ENCODE measurements at regions not wholly inside any gene's neighbourhood (a gene's known extent, or its start where the extent isn't known, plus 50 kb on each side); places are given as distances from the start of the nearest gene placed in this dataset.

DNA sequence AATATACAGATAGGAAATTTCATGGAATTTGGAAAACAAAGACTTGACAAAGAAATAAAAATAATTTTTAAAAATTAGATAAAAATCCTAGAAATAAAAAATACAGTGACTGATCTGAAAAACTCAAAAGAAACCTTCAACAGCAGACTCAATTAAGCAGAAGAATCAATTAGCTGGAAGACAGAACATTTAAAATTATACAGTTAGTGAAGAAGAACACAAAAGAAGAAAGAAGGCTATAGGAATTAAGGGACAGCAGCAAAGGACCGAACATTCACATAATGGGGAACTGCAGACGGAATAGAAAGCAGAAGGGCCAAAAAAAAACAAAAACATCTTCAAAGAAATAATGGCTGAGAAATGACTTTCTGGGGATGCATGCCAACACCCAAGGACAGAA is 314.5 kb downstream of the CRPPA start:
- intact Hi-C loops (cut with DNase I): no loop called here
- no peak for DNase-seq
- Histone ChIP-seq H3K27me3 (ENCODE audit: control insufficient read depth, insufficient read depth, low read length) (no peaks in the 10 kb centered on the region), H3K9me3 (ENCODE audit: control insufficient read depth in 2 of 3, insufficient read depth in 1 of 3, low read length in 3 of 3) (peaks cover 0 to 14% (median 0%) of the 10 kb centered on the region in 3 donors), H3K4me3 (ENCODE audit: low read length in 3 of 3) (no peak overlapping the region), H3K36me3 (ENCODE audit: control insufficient read depth in 2 of 3, insufficient read depth in 3 of 3, low read length in 3 of 3) (no peaks in the 10 kb centered on the region), H3K9ac (ENCODE audit: low read length in 3 of 3) (no peak overlapping the region), H3K27ac (ENCODE audit: low read depth in 2 of 2, low read length in 2 of 2) (no peak overlapping the region), H3K4me1 (ENCODE audit: control insufficient read depth in 2 of 3, insufficient read depth in 2 of 3, low read depth in 1 of 3, low read length in 3 of 3) (no peaks in the 10 kb centered on the region)
- FAIRE-seq: no peak
- TF ChIP-seq, protein P1, sequence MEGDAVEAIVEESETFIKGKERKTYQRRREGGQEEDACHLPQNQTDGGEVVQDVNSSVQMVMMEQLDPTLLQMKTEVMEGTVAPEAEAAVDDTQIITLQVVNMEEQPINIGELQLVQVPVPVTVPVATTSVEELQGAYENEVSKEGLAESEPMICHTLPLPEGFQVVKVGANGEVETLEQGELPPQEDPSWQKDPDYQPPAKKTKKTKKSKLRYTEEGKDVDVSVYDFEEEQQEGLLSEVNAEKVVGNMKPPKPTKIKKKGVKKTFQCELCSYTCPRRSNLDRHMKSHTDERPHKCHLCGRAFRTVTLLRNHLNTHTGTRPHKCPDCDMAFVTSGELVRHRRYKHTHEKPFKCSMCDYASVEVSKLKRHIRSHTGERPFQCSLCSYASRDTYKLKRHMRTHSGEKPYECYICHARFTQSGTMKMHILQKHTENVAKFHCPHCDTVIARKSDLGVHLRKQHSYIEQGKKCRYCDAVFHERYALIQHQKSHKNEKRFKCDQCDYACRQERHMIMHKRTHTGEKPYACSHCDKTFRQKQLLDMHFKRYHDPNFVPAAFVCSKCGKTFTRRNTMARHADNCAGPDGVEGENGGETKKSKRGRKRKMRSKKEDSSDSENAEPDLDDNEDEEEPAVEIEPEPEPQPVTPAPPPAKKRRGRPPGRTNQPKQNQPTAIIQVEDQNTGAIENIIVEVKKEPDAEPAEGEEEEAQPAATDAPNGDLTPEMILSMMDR (IDR thresholded peaks at IDR 0.05; ENCODE audit: borderline replicate concordance, extremely low read depth, insufficient read depth): no peak

DNA sequence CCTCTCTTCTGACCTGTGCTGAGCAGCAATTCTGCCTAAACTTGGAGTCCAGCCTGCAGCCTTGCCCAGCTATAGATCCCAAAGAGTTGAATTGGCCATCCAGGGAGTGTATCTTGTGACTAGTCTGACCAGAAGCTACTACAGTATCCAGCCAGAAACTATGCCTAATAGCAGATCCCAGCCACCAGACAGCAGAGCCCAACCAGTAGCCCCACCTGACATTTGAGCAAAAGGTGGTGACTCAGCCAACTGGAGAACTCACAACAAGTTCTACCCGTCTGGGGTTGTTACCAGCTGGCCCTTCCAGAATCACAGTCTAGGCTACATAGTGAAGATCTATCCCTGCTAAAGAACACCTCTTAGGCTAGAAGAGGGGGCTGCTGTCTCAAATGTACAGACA is 315.0 kb downstream of the CRPPA start:
- H3K9ac ChIP-seq (ENCODE audit: low read length in 3 of 3): no peak overlapping the region
- FAIRE-seq (no peak), DNase-seq (no peak)
- H3K36me3 ChIP-seq (ENCODE audit: control insufficient read depth in 2 of 3, insufficient read depth in 3 of 3, low read length in 3 of 3): no peaks in the 10 kb centered on the region
- H3K9me3 ChIP-seq (ENCODE audit: control insufficient read depth in 2 of 3, insufficient read depth in 1 of 3, low read length in 3 of 3): peaks cover 0 to 14% (median 0%) of the 10 kb centered on the region in 3 donors
- intact Hi-C loops (cut with DNase I): no loop called here
- no peak overlapping the region for H3K4me3 ChIP-seq (ENCODE audit: low read length in 3 of 3)
- H3K4me1 ChIP-seq (ENCODE audit: control insufficient read depth in 2 of 3, insufficient read depth in 2 of 3, low read depth in 1 of 3, low read length in 3 of 3): no peaks in the 10 kb centered on the region
- no peaks in the 10 kb centered on the region for H3K27me3 ChIP-seq (ENCODE audit: control insufficient read depth, insufficient read depth, low read length)
- H3K27ac ChIP-seq (ENCODE audit: low read depth in 2 of 2, low read length in 2 of 2): no peak overlapping the region
- TF ChIP-seq, protein P1 (IDR thresholded peaks at IDR 0.05; ENCODE audit: borderline replicate concordance, extremely low read depth, insufficient read depth): no peak

- no peak overlapping the region for H3K9ac ChIP-seq (ENCODE audit: low read length in 3 of 3)
- no peaks in the 10 kb centered on the region for H3K27me3 ChIP-seq (ENCODE audit: control insufficient read depth, insufficient read depth, low read length)
- intact Hi-C loops (cut with DNase I): no loop called here
- no peaks in the 10 kb centered on the region for H3K9me3 ChIP-seq (ENCODE audit: control insufficient read depth in 2 of 3, insufficient read depth in 1 of 3, low read length in 3 of 3)
- DNase-seq: no peak
- no peak overlapping the region for H3K4me3 ChIP-seq (ENCODE audit: low read length in 3 of 3)
- H3K36me3 ChIP-seq (ENCODE audit: control insufficient read depth in 2 of 3, insufficient read depth in 3 of 3, low read length in 3 of 3): no peaks in the 10 kb centered on the region
- FAIRE-seq: no peak
- H3K4me1 ChIP-seq (ENCODE audit: control insufficient read depth in 2 of 3, insufficient read depth in 2 of 3, low read depth in 1 of 3, low read length in 3 of 3): no peaks in the 10 kb centered on the region
- H3K27ac ChIP-seq (ENCODE audit: low read depth in 2 of 2, low read length in 2 of 2): no peak overlapping the region
- TF ChIP-seq, protein P1 (IDR thresholded peaks at IDR 0.05; ENCODE audit: borderline replicate concordance, extremely low read depth, insufficient read depth): no peak
These were observed 322.0 kb downstream of the CRPPA start for GRCh38 chr7:16099302-16099849.

All from kidney (tissue), 13 donors.